Panc1 (cell line): ENCODE measurements at regions not wholly inside any gene's neighbourhood (a gene's known extent, or its start where the extent isn't known, plus 50 kb on each side); places are given as distances from the start of the nearest gene placed in this dataset.

Experiments used
- POLR2AphosphoS5 ChIP-seq: IDR thresholded peaks from 2 replicates; pipeline ENCODE4 v1.6.1; 2012; ENCODE audit warnings: mild to moderate bottlenecking, low read depth, low read length, moderate library complexity
- REST ChIP-seq, 2 experiments: IDR thresholded peaks; 2 replicates each; pipeline ENCODE4 v1.6.1; 2011 to 2012; ENCODE audit warnings: low read depth in 2 of 2, control low read depth in 1 of 2, low read length in 1 of 2, mild to moderate bottlenecking in 1 of 2, moderate library complexity in 1 of 2; ENCODE audit not compliant: insufficient read depth in 1 of 2
- TCF7L2 ChIP-seq: IDR thresholded peaks from 2 replicates; pipeline ENCODE4 v1.6.1; 2011; ENCODE audit warnings: mild to moderate bottlenecking, low read depth, low read length, inconsistent platforms
- TF ChIP-seq, protein P1 (sequence below): fragments of 450-650 bp; IDR thresholded peaks from 2 replicates; pipeline ENCODE4 v1.5.1; 2017; ENCODE audit warnings: mild to moderate bottlenecking

DNA sequence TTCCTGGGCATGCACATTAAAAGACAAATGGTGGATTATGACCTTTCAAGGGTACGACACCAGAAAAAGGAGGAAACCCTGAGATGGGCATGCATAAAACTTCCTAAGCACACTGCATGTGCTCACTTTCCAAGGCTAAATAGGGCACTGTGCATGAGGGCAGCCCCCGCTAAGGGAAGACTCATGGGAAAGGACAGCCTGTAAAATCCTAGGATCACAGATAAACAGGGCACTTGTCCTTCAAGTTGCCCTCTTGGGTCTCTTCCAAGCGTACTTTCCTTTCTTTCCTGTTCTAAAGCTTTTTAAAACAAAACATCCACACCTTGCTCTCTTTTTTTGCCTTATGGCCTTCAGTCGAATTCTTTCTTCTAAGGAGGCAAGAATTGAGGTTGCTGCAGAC, 106.5 kb upstream of the SYNCRIP start:
- TF ChIP-seq, protein P1, sequence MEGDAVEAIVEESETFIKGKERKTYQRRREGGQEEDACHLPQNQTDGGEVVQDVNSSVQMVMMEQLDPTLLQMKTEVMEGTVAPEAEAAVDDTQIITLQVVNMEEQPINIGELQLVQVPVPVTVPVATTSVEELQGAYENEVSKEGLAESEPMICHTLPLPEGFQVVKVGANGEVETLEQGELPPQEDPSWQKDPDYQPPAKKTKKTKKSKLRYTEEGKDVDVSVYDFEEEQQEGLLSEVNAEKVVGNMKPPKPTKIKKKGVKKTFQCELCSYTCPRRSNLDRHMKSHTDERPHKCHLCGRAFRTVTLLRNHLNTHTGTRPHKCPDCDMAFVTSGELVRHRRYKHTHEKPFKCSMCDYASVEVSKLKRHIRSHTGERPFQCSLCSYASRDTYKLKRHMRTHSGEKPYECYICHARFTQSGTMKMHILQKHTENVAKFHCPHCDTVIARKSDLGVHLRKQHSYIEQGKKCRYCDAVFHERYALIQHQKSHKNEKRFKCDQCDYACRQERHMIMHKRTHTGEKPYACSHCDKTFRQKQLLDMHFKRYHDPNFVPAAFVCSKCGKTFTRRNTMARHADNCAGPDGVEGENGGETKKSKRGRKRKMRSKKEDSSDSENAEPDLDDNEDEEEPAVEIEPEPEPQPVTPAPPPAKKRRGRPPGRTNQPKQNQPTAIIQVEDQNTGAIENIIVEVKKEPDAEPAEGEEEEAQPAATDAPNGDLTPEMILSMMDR: no peak
- TF ChIP-seq TCF7L2 (no peak), POLR2AphosphoS5 (no peak), REST (IDR thresholded peaks at IDR 0.05; ENCODE audit: insufficient read depth in 1 of 2, low read depth in 2 of 2, low read length in 1 of 2) (no peak)
